ENCODE measurements at regions not wholly inside any gene's neighbourhood (a gene's known extent, or its start where the extent isn't known, plus 50 kb on each side); places are given as distances from the start of the nearest gene placed in this dataset.

DNA sequence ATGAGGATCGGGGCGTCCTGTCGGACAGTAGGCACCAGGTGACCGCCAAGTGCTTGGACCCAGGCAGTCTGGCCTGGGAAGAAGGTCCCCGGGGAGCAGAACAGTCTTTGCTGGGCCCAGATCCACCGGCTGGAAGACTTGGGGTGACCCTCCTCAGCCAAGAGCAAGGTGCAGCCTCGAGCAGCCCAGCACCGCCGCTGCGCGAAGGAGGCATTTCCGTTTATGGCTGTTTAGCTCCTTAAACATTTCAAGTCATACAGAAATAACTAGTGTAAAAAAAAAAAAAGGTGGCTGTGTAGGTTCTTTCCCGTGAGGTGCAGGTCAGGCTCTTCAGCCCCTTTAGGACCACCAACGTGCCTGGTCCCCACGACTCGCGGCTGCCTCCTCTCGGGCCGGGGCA is 370.2 kb downstream of the CMPK2 start:
- no peaks in the 10 kb centered on the region for H3K36me3 ChIP-seq (ENCODE audit: insufficient read depth, low read length)
- H2AFZ ChIP-seq (ENCODE audit: low read depth, low read length) = no peak overlapping the region
- H3K27ac ChIP-seq (ENCODE audit: low read length) = no peak overlapping the region
- peaks cover 3% of the 10 kb centered on the region for H3K27me3 ChIP-seq (ENCODE audit: insufficient read depth, low read length, poor library complexity)
- no peak overlapping the region for H3K9ac ChIP-seq (ENCODE audit: low read depth, low read length)
- H3K9me3 ChIP-seq (ENCODE audit: insufficient read depth, low read length, severe bottlenecking) = no peaks in the 10 kb centered on the region
- no peaks in the 10 kb centered on the region for H3K4me1 ChIP-seq (ENCODE audit: insufficient read depth, low read length)
- DNase-seq (no peak), ATAC-seq (ENCODE audit: insufficient read depth, low read depth) (no peak)
- no peak overlapping the region for H3K4me2 ChIP-seq (ENCODE audit: insufficient read depth, low read length)
- TF ChIP-seq, protein P1, sequence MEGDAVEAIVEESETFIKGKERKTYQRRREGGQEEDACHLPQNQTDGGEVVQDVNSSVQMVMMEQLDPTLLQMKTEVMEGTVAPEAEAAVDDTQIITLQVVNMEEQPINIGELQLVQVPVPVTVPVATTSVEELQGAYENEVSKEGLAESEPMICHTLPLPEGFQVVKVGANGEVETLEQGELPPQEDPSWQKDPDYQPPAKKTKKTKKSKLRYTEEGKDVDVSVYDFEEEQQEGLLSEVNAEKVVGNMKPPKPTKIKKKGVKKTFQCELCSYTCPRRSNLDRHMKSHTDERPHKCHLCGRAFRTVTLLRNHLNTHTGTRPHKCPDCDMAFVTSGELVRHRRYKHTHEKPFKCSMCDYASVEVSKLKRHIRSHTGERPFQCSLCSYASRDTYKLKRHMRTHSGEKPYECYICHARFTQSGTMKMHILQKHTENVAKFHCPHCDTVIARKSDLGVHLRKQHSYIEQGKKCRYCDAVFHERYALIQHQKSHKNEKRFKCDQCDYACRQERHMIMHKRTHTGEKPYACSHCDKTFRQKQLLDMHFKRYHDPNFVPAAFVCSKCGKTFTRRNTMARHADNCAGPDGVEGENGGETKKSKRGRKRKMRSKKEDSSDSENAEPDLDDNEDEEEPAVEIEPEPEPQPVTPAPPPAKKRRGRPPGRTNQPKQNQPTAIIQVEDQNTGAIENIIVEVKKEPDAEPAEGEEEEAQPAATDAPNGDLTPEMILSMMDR (IDR thresholded peaks at IDR 0.05; ENCODE audit: borderline replicate concordance, extremely low read depth, low read length, poor library complexity, severe bottlenecking) = no peak
- no peak for TF ChIP-seq EZH2 (IDR thresholded peaks at IDR 0.05; ENCODE audit: borderline replicate concordance, low read depth, low read length, severe bottlenecking)
- H3K79me2 ChIP-seq (ENCODE audit: insufficient read depth, low read length) = no peaks in the 10 kb centered on the region
- H3K4me3 ChIP-seq (ENCODE audit: low read depth in 1 of 2, low read length in 2 of 2) = no peak overlapping the region
- H4K20me1 ChIP-seq (ENCODE audit: insufficient read depth, low read length) = no peaks in the 10 kb centered on the region

DNA sequence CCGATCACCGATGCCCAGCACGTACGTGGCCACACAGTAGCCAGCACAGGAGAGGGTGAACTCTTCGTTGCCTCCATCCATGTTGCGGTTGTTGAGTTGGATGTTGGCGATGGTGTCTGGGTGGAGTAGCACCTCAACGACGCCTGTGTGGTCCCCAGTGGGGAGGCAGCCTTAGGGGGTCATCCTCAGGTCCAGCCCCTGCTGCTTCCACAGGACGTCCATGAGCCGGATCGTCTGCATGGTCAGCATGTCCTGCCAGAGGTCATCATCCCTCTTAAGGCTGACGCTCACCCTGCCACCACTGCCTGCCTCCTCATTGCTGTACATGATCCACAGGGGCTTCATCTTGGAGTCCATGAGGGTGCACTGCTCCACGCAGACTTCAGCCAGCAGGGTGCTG is 369.3 kb downstream of the CMPK2 start:
- DNase-seq (no peak), ATAC-seq (ENCODE audit: insufficient read depth, low read depth) (no peak)
- Histone ChIP-seq H3K36me3 (ENCODE audit: insufficient read depth, low read length) (no peaks in the 10 kb centered on the region), H3K4me3 (ENCODE audit: low read depth in 1 of 2, low read length in 2 of 2) (no peak overlapping the region), H3K79me2 (ENCODE audit: insufficient read depth, low read length) (no peaks in the 10 kb centered on the region), H3K4me1 (ENCODE audit: insufficient read depth, low read length) (no peaks in the 10 kb centered on the region), H3K9ac (ENCODE audit: low read depth, low read length) (no peak overlapping the region), H3K27ac (ENCODE audit: low read length) (no peak overlapping the region), H3K27me3 (ENCODE audit: insufficient read depth, low read length, poor library complexity) (peaks cover 3% of the 10 kb centered on the region), H3K4me2 (ENCODE audit: insufficient read depth, low read length) (no peak overlapping the region), H4K20me1 (ENCODE audit: insufficient read depth, low read length) (no peaks in the 10 kb centered on the region), H2AFZ (ENCODE audit: low read depth, low read length) (no peak overlapping the region), H3K9me3 (ENCODE audit: insufficient read depth, low read length, severe bottlenecking) (no peaks in the 10 kb centered on the region)
- TF ChIP-seq, protein P1 (IDR thresholded peaks at IDR 0.05; ENCODE audit: borderline replicate concordance, extremely low read depth, low read length, poor library complexity, severe bottlenecking) = no peak
- TF ChIP-seq EZH2 (IDR thresholded peaks at IDR 0.05; ENCODE audit: borderline replicate concordance, low read depth, low read length, severe bottlenecking) = no peak

DNA sequence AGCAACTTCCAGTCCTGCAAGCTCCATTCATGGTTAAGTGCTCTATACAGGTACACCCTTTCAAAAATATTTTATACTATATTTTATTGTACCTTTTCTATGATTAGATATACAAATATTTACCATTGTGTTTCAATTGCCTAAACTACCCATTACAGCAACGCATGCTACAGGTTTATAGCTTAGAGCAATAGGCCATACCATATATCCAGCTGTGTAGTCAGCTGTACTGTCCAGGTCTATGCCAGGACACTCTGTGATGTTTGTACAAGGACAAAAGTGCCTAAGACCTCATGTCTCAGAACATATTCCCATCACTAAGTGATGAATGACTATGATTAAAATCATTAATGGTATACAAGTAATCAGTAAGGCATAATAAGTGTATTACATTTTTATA is 368.7 kb downstream of the CMPK2 start:
- no peaks in the 10 kb centered on the region for H3K9me3 ChIP-seq (ENCODE audit: insufficient read depth, low read length, severe bottlenecking)
- H3K9ac ChIP-seq (ENCODE audit: low read depth, low read length) = no peak overlapping the region
- no peak for ATAC-seq (ENCODE audit: insufficient read depth, low read depth)
- no peaks in the 10 kb centered on the region for H3K4me1 ChIP-seq (ENCODE audit: insufficient read depth, low read length)
- no peak overlapping the region for H3K27ac ChIP-seq (ENCODE audit: low read length)
- no peak overlapping the region for H3K4me3 ChIP-seq (ENCODE audit: low read depth in 1 of 2, low read length in 2 of 2)
- TF ChIP-seq, protein P1 (IDR thresholded peaks at IDR 0.05; ENCODE audit: borderline replicate concordance, extremely low read depth, low read length, poor library complexity, severe bottlenecking) = no peak
- no peak for TF ChIP-seq EZH2 (IDR thresholded peaks at IDR 0.05; ENCODE audit: borderline replicate concordance, low read depth, low read length, severe bottlenecking)
- no peaks in the 10 kb centered on the region for H4K20me1 ChIP-seq (ENCODE audit: insufficient read depth, low read length)
- H3K79me2 ChIP-seq (ENCODE audit: insufficient read depth, low read length) = no peaks in the 10 kb centered on the region
- H3K36me3 ChIP-seq (ENCODE audit: insufficient read depth, low read length) = no peaks in the 10 kb centered on the region
- H3K27me3 ChIP-seq (ENCODE audit: insufficient read depth, low read length, poor library complexity) = peaks cover 3% of the 10 kb centered on the region
- no peak overlapping the region for H2AFZ ChIP-seq (ENCODE audit: low read depth, low read length)
- DNase-seq = no peak
- H3K4me2 ChIP-seq (ENCODE audit: insufficient read depth, low read length) = no peak overlapping the region

DNA sequence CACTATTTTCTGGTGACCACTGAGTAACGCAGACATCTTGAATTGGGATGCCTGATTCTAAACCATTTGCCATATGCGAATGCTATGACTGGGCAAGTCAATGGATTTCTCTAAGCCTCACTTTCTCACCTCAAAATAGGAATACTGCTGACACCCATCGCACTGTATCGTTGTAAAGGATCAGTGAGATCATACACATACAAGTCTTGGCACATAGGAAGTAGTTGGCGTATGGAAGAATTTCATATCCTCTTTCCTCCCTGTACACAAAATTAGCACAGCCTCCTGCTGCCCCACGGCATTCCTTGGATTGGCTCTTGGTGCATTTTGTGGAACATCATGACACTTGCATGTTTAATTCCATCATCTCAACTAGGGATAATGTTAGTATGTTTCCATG is 366.9 kb downstream of the CMPK2 start:
- no peak for DNase-seq
- H4K20me1 ChIP-seq (ENCODE audit: insufficient read depth, low read length) = no peaks in the 10 kb centered on the region
- no peak for ATAC-seq (ENCODE audit: insufficient read depth, low read depth)
- H3K27me3 ChIP-seq (ENCODE audit: insufficient read depth, low read length, poor library complexity) = no peaks in the 10 kb centered on the region
- TF ChIP-seq, protein P1 (IDR thresholded peaks at IDR 0.05; ENCODE audit: borderline replicate concordance, extremely low read depth, low read length, poor library complexity, severe bottlenecking) = no peak
- no peak for TF ChIP-seq EZH2 (IDR thresholded peaks at IDR 0.05; ENCODE audit: borderline replicate concordance, low read depth, low read length, severe bottlenecking)
- H3K36me3 ChIP-seq (ENCODE audit: insufficient read depth, low read length) = no peaks in the 10 kb centered on the region
- H3K27ac ChIP-seq (ENCODE audit: low read length) = no peak overlapping the region
- H3K4me1 ChIP-seq (ENCODE audit: insufficient read depth, low read length) = no peaks in the 10 kb centered on the region
- no peak overlapping the region for H3K4me2 ChIP-seq (ENCODE audit: insufficient read depth, low read length)
- H2AFZ ChIP-seq (ENCODE audit: low read depth, low read length) = no peak overlapping the region
- H3K9ac ChIP-seq (ENCODE audit: low read depth, low read length) = no peak overlapping the region
- no peaks in the 10 kb centered on the region for H3K79me2 ChIP-seq (ENCODE audit: insufficient read depth, low read length)
- no peak overlapping the region for H3K4me3 ChIP-seq (ENCODE audit: low read depth in 1 of 2, low read length in 2 of 2)
- no peaks in the 10 kb centered on the region for H3K9me3 ChIP-seq (ENCODE audit: insufficient read depth, low read length, severe bottlenecking)
